Astrocyte of the spinal cord (primary cell): ENCODE measurements at regions not wholly inside any gene's neighbourhood (a gene's known extent, or its start where the extent isn't known, plus 50 kb on each side); places are given as distances from the start of the nearest gene placed in this dataset.

ENCODE experiments used
- DNase-seq: peaks from one replicate; pipeline ENCODE4 v3.0.0; 2011; ENCODE audit warnings: low read depth, low spot score
- H3K4me3 ChIP-seq: 2 replicates; pipeline ENCODE4 v1.5.1; 2011; ENCODE audit warnings: low read depth, mild to moderate bottlenecking, low read length, moderate library complexity
- in situ Hi-C: cut with HindIII; loops from 2 replicates; pipeline ENCODE4 v1.10.0; 2017; ENCODE audit warnings: low sequenced_read_pairs
- TF ChIP-seq, protein P1 (sequence below): IDR thresholded peaks from 2 replicates; pipeline ENCODE4 v1.5.1; 2012; ENCODE audit warnings: low read depth, mild to moderate bottlenecking, low read length, inconsistent platforms

GRCh38 chr5:167754501-167755021, 536.9 kb upstream of the WWC1 start:
- peak overlapping the region; percentile 18 for H3K4me3 ChIP-seq
- in situ Hi-C loops, result no loop called here
- peak; percentile 60 for DNase-seq
- TF ChIP-seq, protein P1, sequence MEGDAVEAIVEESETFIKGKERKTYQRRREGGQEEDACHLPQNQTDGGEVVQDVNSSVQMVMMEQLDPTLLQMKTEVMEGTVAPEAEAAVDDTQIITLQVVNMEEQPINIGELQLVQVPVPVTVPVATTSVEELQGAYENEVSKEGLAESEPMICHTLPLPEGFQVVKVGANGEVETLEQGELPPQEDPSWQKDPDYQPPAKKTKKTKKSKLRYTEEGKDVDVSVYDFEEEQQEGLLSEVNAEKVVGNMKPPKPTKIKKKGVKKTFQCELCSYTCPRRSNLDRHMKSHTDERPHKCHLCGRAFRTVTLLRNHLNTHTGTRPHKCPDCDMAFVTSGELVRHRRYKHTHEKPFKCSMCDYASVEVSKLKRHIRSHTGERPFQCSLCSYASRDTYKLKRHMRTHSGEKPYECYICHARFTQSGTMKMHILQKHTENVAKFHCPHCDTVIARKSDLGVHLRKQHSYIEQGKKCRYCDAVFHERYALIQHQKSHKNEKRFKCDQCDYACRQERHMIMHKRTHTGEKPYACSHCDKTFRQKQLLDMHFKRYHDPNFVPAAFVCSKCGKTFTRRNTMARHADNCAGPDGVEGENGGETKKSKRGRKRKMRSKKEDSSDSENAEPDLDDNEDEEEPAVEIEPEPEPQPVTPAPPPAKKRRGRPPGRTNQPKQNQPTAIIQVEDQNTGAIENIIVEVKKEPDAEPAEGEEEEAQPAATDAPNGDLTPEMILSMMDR, result no peak

- in situ Hi-C loops, result no loop called here
- no peak for DNase-seq
- TF ChIP-seq, protein P1, result no peak
- no peak overlapping the region for H3K4me3 ChIP-seq
Observed at GRCh38 chr5:167755420-167755819, 536.0 kb upstream of the WWC1 start.

DNA sequence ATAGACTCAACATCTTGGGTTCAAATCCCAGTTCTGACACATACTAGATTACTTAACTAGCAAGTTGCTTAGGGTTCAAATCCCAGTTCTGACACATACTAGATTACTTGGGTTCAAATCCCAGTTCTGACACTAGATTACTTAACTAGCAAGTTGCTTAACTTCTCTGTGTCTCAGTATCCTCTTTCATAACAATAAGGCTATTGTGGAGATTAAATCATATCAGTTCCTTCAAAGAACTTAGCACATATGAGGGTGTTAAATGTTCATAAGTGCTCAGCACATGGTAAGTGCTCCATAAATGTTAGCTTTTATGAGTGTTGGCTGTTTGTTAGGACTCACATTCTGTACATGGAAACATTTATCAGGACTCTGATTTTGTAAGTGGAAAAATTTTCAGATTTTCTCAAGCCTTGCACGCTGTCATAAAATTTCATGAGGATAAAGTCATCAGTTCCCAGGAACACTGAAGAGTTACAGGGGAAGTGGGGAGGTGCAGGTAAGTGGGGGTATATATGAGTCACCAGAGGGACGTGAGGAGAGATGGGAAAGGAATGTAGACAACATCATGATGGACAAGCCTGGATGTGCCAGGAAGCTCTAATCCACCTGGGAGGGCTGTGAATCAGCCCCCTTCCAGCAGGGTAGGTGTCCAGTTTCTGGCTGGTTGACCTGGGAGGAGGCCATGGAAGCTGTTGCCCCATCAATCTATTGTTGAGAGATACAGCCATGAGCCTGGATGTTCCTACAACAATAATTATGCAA, 532.2 kb upstream of the WWC1 start:
- TF ChIP-seq, protein P1, result no peak
- in situ Hi-C loops, result no loop called here
- peak; percentile 62 for DNase-seq
- no peak overlapping the region for H3K4me3 ChIP-seq

DNA sequence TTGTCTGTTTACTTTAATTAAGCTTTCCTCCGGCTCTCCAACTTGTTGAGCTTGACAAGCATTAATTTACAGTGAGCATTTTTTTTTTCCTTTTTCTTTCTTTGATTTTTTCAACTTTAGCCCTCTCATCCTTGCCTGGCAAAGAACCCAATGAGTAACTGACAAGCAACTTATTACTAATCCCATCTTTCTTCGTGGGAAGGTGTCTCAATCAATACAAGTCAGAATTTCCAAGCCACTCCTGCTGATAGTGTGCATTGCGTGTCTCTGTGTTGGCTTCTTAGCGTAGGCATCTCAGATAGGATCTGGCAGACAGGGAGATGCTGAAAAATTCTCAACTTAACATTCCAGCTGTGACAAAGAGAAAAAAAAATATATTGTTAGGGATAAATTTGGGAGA, 527.7 kb upstream of the WWC1 start:
- TF ChIP-seq, protein P1, result no peak
- no peak overlapping the region for H3K4me3 ChIP-seq
- DNase-seq, result no peak
- in situ Hi-C loops, result no loop called here

GRCh38 chr5:167764641-167765289, 526.7 kb upstream of the WWC1 start:
- in situ Hi-C loops, result no loop called here
- no peak for DNase-seq
- H3K4me3 ChIP-seq, result no peak overlapping the region
- TF ChIP-seq, protein P1, result no peak

DNA sequence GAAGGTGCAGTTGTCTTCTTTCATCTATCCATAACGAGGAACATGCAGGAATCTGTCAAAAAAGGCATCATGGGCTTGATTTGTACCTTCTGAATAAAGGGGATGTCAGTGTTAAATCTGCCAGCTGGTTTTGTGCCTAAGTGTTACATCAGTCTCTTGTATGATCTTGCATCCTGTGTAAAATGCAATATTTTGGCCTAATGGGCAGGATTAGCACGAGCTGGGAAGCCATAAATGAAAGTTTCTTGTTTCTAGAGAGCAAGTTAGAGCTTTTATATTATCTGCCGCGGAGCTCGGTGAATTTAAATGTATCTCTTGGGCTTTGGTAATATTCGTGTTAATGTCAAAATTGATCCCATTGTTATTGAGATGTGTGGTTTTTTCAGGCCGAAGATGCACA, 526.1 kb upstream of the WWC1 start:
- in situ Hi-C loops, result no loop called here
- TF ChIP-seq, protein P1, result no peak
- H3K4me3 ChIP-seq, result no peak overlapping the region
- DNase-seq, result no peak
